AG09309 (cell line): ENCODE measurements at regions not wholly inside any gene's neighbourhood (a gene's known extent, or its start where the extent isn't known, plus 50 kb on each side); places are given as distances from the start of the nearest gene placed in this dataset.
"Not testable (repeated sequence)": the region's sequence is repeated elsewhere in the genome, so short reads cannot be mapped to it uniquely, and the experiment has no call there.

Experiments used
- DNase-seq: peaks from one replicate; pipeline ENCODE4 v3.0.0-alpha.2; 2010; ENCODE audit warnings: low read depth
- H3K4me3 ChIP-seq: 2 replicates; pipeline ENCODE4 v1.5.1; 2011; ENCODE audit warnings: mild to moderate bottlenecking, low read depth, low read length, moderate library complexity; ENCODE audit not compliant: control insufficient read depth
- CTCF ChIP-seq: IDR thresholded peaks from 2 replicates; pipeline ENCODE4 v1.5.1; 2011; ENCODE audit warnings: mild to moderate bottlenecking, low read depth, low read length, inconsistent platforms; ENCODE audit not compliant: insufficient read depth, control insufficient read depth; ENCODE audit errors: missing control alignments

- H3K4me3 ChIP-seq: no peak overlapping the region
- DNase-seq: no peak
- TF ChIP-seq CTCF: no peak
These were observed 1077.1 kb downstream of the ZPLD1 start for GRCh38 chr3:103511891-103512290.

GRCh38 chr3:103512595-103512994 lies 1077.8 kb downstream of the ZPLD1 start:
- no peak for DNase-seq
- no peak overlapping the region for H3K4me3 ChIP-seq
- TF ChIP-seq CTCF: no peak

GRCh38 chr3:103513003-103513402 lies 1078.2 kb downstream of the ZPLD1 start:
- DNase-seq: no peak
- no peak for TF ChIP-seq CTCF
- no peak overlapping the region for H3K4me3 ChIP-seq

- no peak overlapping the region for H3K4me3 ChIP-seq
- no peak for DNase-seq
- TF ChIP-seq CTCF: no peak
These were observed 1080.3 kb downstream of the ZPLD1 start for GRCh38 chr3:103515116-103515515.

GRCh38 chr3:103516950-103517349 lies 1082.1 kb downstream of the ZPLD1 start:
- DNase-seq: no peak
- no peak overlapping the region for H3K4me3 ChIP-seq
- no peak for TF ChIP-seq CTCF

- not testable (repeated sequence) for H3K4me3 ChIP-seq, DNase-seq
These were observed 1096.5 kb downstream of the ZPLD1 start for GRCh38 chr3:103531327-103531726.

- no peak overlapping the region for H3K4me3 ChIP-seq
- TF ChIP-seq CTCF: no peak
- no peak for DNase-seq
These were observed 1098.2 kb downstream of the ZPLD1 start for GRCh38 chr3:103532986-103533385.

- H3K4me3 ChIP-seq: no peak overlapping the region
- no peak for TF ChIP-seq CTCF
- no peak for DNase-seq
These were observed 1119.6 kb downstream of the ZPLD1 start for GRCh38 chr3:103554451-103554850.

GRCh38 chr3:103564116-103564515 lies 1129.3 kb downstream of the ZPLD1 start:
- not testable (repeated sequence) for DNase-seq, H3K4me3 ChIP-seq
